ENCODE measurements at regions not wholly inside any gene's neighbourhood (a gene's known extent, or its start where the extent isn't known, plus 50 kb on each side); places are given as distances from the start of the nearest gene placed in this dataset.
A peak's percentile ranks its signal among the peaks of the same experiment; 100 is the strongest.
"Not testable (repeated sequence)": the region's sequence is repeated elsewhere in the genome, so short reads cannot be mapped to it uniquely, and the experiment has no call there.

DNA sequence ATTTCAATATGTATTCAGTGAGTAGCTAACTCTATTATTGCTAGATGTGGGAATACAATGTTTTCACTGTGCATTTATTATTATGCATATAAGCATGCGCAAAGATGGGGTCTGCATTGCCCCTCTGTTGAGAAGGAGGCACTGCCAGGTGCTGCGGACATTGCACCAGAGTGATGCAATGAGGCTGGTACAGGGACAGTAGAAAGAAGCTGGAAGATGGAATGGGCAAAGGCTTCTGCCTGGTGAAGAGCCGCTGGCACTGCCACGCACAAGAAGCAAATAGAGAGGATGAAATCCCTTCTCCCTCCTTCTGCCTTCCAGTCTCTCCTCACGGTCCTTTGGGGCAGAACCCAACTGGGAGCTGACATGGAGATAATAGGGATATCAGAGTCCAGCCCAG lies 154.5 kb upstream of the TNFAIP3 start:
- H3K4me3 ChIP-seq (ENCODE audit: low read depth, low read length) = no peak overlapping the region
- DNase-seq (ENCODE audit: low read depth) = no peak
- TF ChIP-seq, protein P1, sequence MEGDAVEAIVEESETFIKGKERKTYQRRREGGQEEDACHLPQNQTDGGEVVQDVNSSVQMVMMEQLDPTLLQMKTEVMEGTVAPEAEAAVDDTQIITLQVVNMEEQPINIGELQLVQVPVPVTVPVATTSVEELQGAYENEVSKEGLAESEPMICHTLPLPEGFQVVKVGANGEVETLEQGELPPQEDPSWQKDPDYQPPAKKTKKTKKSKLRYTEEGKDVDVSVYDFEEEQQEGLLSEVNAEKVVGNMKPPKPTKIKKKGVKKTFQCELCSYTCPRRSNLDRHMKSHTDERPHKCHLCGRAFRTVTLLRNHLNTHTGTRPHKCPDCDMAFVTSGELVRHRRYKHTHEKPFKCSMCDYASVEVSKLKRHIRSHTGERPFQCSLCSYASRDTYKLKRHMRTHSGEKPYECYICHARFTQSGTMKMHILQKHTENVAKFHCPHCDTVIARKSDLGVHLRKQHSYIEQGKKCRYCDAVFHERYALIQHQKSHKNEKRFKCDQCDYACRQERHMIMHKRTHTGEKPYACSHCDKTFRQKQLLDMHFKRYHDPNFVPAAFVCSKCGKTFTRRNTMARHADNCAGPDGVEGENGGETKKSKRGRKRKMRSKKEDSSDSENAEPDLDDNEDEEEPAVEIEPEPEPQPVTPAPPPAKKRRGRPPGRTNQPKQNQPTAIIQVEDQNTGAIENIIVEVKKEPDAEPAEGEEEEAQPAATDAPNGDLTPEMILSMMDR (IDR thresholded peaks at IDR 0.05; ENCODE audit: insufficient read depth, low read depth, low read length, missing control alignments) = no peak

DNA sequence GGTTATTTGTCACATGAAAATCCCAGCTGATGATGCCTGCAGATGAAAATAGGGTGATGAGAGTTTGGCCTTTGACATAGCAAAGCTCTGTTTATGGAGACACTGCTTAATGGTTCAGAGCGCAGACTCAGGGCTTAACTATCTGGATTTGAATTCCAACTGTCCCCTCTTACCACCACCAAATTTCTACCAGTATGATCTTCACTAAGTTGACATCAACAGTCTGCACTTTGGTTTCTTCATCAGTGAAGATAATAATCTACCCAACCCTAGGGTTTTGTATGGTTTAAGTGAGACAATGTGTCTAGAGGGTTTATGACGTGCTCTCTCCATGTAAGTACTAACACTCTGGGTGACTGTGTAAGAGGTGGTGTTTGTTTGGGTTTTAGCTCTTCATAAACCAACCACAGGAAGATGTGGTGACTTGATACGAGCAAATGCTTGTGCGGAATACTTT lies 151.4 kb upstream of the TNFAIP3 start:
- TF ChIP-seq, protein P1 (IDR thresholded peaks at IDR 0.05; ENCODE audit: insufficient read depth, low read depth, low read length, missing control alignments) = no peak
- DNase-seq (ENCODE audit: low read depth) = no peak
- no peak overlapping the region for H3K4me3 ChIP-seq (ENCODE audit: low read depth, low read length)

DNA sequence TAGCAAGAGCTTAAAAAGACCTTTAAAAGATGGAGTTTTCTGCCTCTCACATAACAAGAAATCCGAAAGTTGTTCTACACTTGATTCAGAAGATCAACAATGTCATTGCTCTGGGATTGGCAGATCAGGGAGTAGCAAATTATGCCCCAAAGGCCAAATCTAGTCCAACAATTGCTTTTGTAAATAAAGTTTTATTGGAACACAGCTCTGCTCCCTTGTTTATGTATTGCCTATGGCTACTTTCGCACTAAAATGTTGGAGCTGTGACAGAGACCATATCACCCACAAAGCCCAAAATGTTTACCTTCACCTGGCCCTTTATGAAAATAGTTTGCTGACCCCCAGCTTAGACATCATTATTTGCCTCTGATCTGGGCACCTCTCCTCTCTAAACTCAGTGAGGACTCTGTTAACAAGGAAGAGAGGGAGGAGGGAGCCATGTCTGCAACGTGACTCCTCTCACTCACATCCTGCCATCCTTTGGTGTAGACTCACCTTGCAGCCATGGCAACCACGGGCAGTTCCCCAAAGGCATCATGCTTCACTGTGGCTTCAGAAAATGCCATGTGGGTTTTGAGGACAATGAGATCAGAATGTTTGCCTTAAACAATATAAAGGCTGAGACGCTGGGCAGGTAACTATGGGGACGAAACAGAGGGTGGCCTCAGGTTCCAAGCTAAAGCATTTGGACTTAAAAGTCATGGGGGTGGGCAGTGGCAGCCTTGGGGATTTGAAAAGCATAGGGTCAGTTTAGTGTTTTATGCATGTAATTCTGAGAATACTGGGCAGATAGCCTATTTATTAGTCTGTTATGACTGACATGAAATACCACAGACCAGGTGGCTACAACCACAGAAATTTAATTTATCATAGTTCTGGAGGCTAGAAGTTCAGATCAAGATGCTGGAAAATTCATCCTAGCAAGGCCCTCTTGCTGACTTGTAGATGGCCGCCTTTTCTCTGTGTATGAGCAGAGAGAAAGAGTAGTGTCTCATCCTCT lies 149.7 kb upstream of the TNFAIP3 start:
- H3K4me3 ChIP-seq (ENCODE audit: low read depth, low read length) = no peak overlapping the region
- TF ChIP-seq, protein P1 (IDR thresholded peaks at IDR 0.05; ENCODE audit: insufficient read depth, low read depth, low read length, missing control alignments) = no peak
- DNase-seq (ENCODE audit: low read depth) = peak; percentile 54

DNA sequence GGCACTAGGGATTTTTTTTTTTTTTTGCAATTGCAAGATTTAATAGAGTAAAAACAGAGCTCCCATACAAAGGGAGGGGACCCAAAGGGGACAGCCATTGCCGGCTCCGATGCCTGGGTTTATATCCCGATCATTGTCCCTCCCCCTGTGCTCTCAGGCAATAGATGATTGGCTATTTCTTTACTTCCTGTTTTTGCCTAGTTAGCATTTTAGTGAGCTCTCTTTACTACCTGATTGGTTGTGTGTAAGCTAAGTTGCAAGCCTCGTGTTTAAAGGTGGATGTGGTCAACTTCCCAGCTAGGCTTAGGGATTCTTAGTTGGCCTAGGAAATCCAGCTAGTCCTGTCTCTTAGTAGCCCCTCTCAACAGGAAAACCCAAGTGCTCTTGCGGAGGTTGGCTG lies 148.2 kb upstream of the TNFAIP3 start:
- not testable (repeated sequence) for DNase-seq (ENCODE audit: low read depth); H3K4me3 ChIP-seq (ENCODE audit: low read depth, low read length)

DNA sequence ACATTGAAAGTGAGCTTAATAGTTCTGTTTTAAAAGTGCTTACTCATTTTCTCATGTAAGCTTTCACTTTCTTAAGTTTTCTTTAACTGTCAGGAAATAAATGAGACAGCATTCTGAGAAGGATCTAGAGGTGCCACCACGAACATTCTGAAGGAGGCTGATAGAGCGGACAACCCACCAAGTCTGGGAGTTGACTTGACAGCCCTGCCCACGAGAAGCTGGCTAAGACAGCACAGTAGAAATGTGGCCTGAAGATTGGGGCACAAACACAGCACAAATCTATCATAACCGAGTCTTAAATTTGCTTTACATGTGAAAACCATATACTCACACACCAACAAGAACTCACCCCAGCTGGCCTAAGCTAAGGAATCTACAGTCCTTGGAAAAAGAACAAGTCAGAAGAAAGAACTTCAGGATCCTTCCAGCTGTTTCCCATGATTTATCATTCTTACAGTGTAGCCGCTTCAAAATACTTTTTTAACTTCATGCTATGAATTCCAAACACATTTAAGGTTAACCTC lies 144.2 kb upstream of the TNFAIP3 start:
- peak; percentile 79 for DNase-seq (ENCODE audit: low read depth)
- TF ChIP-seq, protein P1 (IDR thresholded peaks at IDR 0.05; ENCODE audit: insufficient read depth, low read depth, low read length, missing control alignments) = no peak
- H3K4me3 ChIP-seq (ENCODE audit: low read depth, low read length) = no peak overlapping the region

DNA sequence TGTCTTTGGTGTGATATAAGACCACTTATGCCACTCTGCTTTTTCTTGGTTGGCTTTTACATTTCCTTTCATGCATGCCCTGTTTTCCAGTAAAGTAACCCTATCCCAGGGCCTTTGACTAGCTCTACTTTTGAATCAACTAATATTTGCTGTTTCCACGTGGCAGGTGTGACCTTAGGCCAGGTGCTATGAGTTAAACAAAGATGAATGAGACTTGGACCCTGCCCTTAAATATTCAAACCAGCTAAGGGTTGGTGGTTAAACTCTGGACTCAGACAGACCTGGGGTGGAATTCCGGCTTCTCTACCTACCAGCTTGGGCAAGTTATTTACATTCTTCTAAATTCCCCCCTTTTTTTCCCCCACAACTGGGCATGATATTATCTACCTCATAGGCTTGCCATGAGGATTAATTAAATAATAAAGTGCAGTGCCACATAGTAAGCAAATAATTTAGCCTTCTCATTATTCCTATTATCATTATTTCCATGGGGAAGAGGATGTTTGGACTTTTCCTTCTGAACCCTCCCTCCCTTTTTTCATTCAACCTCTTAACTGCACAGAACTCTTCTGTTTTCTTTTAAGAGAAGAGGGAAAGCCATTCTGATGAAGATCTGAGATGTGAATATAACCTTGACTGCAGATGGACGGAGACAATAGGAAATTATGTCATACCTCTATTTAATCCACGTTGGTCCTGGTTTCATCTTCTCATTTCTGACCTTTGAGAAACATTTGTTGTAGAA lies 143.6 kb upstream of the TNFAIP3 start:
- DNase-seq (ENCODE audit: low read depth) = no peak
- TF ChIP-seq, protein P1 (IDR thresholded peaks at IDR 0.05; ENCODE audit: insufficient read depth, low read depth, low read length, missing control alignments) = no peak
- H3K4me3 ChIP-seq (ENCODE audit: low read depth, low read length) = no peak overlapping the region

DNA sequence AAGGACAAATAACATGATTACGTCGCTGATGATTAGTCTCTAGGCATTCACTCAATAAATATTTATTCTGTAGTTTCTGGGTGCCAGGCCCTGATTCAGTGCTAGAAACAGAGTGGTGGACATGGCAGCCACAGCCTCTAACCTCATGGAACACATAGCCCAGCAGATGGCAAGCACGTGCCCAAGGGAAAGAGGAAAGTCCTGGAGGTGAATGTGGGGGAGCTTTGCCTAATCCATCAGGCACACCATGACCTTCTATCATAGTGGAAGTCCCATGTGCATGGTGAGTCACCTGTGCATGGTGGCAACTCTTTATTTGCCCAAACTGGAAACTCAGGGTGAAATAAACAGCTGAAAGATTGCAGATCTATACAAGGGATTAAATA lies 143.0 kb upstream of the TNFAIP3 start:
- no peak for DNase-seq (ENCODE audit: low read depth)
- TF ChIP-seq, protein P1 (IDR thresholded peaks at IDR 0.05; ENCODE audit: insufficient read depth, low read depth, low read length, missing control alignments) = no peak
- H3K4me3 ChIP-seq (ENCODE audit: low read depth, low read length) = no peak overlapping the region
